Loucy (cell line): ENCODE measurements at regions not wholly inside any gene's neighbourhood (a gene's known extent, or its start where the extent isn't known, plus 50 kb on each side); places are given as distances from the start of the nearest gene placed in this dataset.

ENCODE experiments used
- H2AFZ ChIP-seq: fragments of 200-600 bp; sonication (generic); 2 replicates; pipeline ENCODE4 v1.6.0; 2016; ENCODE audit warnings: antibody characterized with exemption, mild to moderate bottlenecking, low read length, moderate library complexity
- H3F3A ChIP-seq: fragments of 200-600 bp; 2 replicates; pipeline ENCODE4 v1.6.0; 2016; ENCODE audit warnings: antibody characterized with exemption, low read depth, mild to moderate bottlenecking
- H3K27me3 ChIP-seq: fragments of 200-600 bp; sonication (generic); 2 replicates; pipeline ENCODE4 v1.6.1; 2014; ENCODE audit warnings: low read length, mild to moderate bottlenecking; ENCODE audit not compliant: insufficient read depth, poor library complexity, severe bottlenecking
- H3K36me3 ChIP-seq: fragments of 200-600 bp; sonication (generic); 2 replicates; pipeline ENCODE4 v1.6.1; 2016; ENCODE audit warnings: low read length; ENCODE audit not compliant: insufficient read depth
- H3K4me1 ChIP-seq: fragments of 200-600 bp; sonication (generic); 2 replicates; pipeline ENCODE4 v1.5.1; 2014; ENCODE audit warnings: low read length, mild to moderate bottlenecking; ENCODE audit not compliant: insufficient read depth, poor library complexity, severe bottlenecking
- H3K4me2 ChIP-seq: fragments of 200-600 bp; sonication (generic); 2 replicates; pipeline ENCODE4 v1.6.0; 2014; ENCODE audit warnings: antibody characterized with exemption, low read length, low read depth, mild to moderate bottlenecking; ENCODE audit not compliant: poor library complexity, severe bottlenecking
- H3K4me3 ChIP-seq: fragments of 200-600 bp; sonication (generic); 2 replicates; pipeline ENCODE4 v1.5.1; 2014; ENCODE audit warnings: low read length, mild to moderate bottlenecking, mixed read lengths; ENCODE audit not compliant: poor library complexity, severe bottlenecking
- H3K79me2 ChIP-seq: fragments of 200-600 bp; sonication (generic); 2 replicates; pipeline ENCODE4 v1.6.1; 2014; ENCODE audit warnings: low read length; ENCODE audit not compliant: insufficient read depth
- H3K9ac ChIP-seq: fragments of 200-600 bp; sonication (generic); 2 replicates; pipeline ENCODE4 v1.6.0; 2014; ENCODE audit warnings: mild to moderate bottlenecking, low read depth, low read length, moderate library complexity; ENCODE audit not compliant: poor library complexity, severe bottlenecking
- H3K9me2 ChIP-seq: fragments of 200-600 bp; sonication (generic); replicated peaks from 2 replicates; pipeline ENCODE4 v1.6.1; 2016; ENCODE audit warnings: low read depth, low read length, mixed read lengths
- H3K9me3 ChIP-seq: fragments of 200-600 bp; sonication (generic); 2 replicates; pipeline ENCODE4 v1.6.1; 2014; ENCODE audit warnings: mild to moderate bottlenecking, antibody characterized with exemption, low read length, low read depth; ENCODE audit not compliant: insufficient read depth
- H4K20me1 ChIP-seq: fragments of 200-600 bp; sonication (generic); 2 replicates; pipeline ENCODE4 v1.6.0; 2014; ENCODE audit warnings: antibody characterized with exemption, low read length, mild to moderate bottlenecking; ENCODE audit not compliant: insufficient read depth, poor library complexity, severe bottlenecking
- CTCF ChIP-seq: fragments of 200-600 bp; sonication (generic); conservative IDR thresholded peaks from 2 replicates; pipeline ENCODE4 v1.5.1; 2014; ENCODE audit warnings: mild to moderate bottlenecking, antibody characterized with exemption, low read length
- EZH2phosphoT487 ChIP-seq: fragments of 200-600 bp; IDR thresholded peaks from 2 replicates; pipeline ENCODE4 v1.6.1; 2018; ENCODE audit warnings: antibody characterized with exemption, mild to moderate bottlenecking, moderate library complexity, borderline replicate concordance

DNA sequence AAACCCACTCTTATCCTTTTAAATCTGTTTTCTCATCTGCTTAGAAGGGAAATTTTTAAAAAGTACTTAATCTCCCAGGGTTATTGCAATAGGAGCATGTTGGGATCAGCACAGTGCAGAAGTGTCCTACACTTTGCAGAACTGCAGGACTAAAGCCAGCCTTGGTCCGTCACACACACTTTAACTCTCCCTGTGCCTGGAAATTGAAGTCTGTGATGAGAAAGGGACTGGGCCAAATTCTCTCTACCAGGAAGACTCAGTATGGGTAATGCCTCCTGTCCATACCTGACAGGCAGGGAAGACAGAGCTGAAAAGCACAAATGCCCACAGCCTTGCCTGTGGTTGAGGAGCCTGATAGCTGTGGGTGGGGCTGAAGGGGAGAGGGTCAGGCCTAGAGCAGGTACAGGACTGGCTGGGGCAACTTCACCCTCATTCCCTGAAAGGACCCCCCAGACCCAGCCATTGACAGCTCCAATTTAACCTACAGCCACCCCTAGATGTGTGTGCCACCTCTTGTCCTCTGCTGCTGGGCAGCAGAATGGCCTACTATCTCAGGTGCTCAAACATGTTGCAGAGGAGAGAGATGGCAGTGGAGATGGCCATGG lies 377.2 kb upstream of the KLHL29 start:
- Histone ChIP-seq H2AFZ (no peak overlapping the region), H3K9me3 (no peaks in the 10 kb centered on the region), H3K36me3 (no peaks in the 10 kb centered on the region), H3K9ac (no peak overlapping the region), H4K20me1 (no peaks in the 10 kb centered on the region), H3K9me2 (no peaks in the 10 kb centered on the region), H3K27me3 (no peaks in the 10 kb centered on the region), H3K4me1 (no peaks in the 10 kb centered on the region), H3K79me2 (no peaks in the 10 kb centered on the region), H3F3A (no peaks in the 10 kb centered on the region), H3K4me3 (no peak overlapping the region), H3K4me2 (no peak overlapping the region)
- TF ChIP-seq EZH2phosphoT487 (no peak), CTCF (no peak)

DNA sequence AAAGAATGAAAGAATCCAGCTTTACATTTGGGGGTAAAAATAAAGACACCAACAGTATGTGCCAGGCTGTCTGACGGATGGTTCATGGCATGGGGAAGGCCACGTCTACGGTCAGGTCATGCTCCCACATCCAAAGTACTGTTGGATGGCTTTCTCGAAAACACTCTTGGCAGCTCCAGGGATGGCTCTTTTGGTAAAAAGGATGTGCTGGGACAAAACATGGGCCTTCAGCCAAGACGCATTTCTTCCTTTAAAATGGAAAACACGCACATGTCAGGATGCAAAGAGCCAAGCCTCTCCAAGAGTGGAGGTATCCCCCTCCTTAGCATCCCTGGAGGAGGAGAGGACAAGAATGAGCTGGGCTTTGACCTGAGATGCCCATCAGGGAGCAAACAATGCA lies 376.5 kb upstream of the KLHL29 start:
- H3K27me3 ChIP-seq, result no peaks in the 10 kb centered on the region
- no peak for TF ChIP-seq CTCF
- no peak for TF ChIP-seq EZH2phosphoT487
- no peak overlapping the region for H2AFZ ChIP-seq
- no peaks in the 10 kb centered on the region for H3K4me1 ChIP-seq
- H3K4me2 ChIP-seq, result no peak overlapping the region
- H3K9ac ChIP-seq, result no peak overlapping the region
- no peaks in the 10 kb centered on the region for H3K9me3 ChIP-seq
- no peak overlapping the region for H3K4me3 ChIP-seq
- H4K20me1 ChIP-seq, result no peaks in the 10 kb centered on the region
- H3K9me2 ChIP-seq, result no peaks in the 10 kb centered on the region
- no peaks in the 10 kb centered on the region for H3K79me2 ChIP-seq
- no peaks in the 10 kb centered on the region for H3F3A ChIP-seq
- H3K36me3 ChIP-seq, result no peaks in the 10 kb centered on the region

DNA sequence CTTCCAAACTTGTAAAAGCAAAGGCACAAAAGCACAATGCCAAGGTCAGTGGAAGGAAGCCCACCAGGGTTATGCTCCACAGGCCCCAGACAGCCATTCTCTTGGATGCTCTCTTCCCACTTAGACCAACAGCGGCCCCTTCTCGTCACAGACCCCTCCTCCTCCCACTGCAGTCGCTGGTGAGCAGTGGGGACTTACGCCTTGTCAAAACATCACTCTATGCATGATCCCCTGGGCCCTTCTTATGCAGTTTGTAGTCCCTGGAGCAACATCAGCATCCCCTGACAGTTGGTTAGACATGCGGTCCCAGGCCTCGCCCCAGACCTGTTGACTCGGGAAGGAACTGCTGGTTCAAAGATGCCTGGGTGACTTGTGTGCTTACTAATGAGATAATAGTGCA lies 376.0 kb upstream of the KLHL29 start:
- no peaks in the 10 kb centered on the region for H3K36me3 ChIP-seq
- no peaks in the 10 kb centered on the region for H3K4me1 ChIP-seq
- no peak overlapping the region for H2AFZ ChIP-seq
- H3K9me3 ChIP-seq, result no peaks in the 10 kb centered on the region
- H3K9me2 ChIP-seq, result no peaks in the 10 kb centered on the region
- no peak for TF ChIP-seq CTCF
- no peak for TF ChIP-seq EZH2phosphoT487
- no peaks in the 10 kb centered on the region for H3K79me2 ChIP-seq
- no peak overlapping the region for H3K4me3 ChIP-seq
- no peaks in the 10 kb centered on the region for H4K20me1 ChIP-seq
- H3K4me2 ChIP-seq, result no peak overlapping the region
- H3K9ac ChIP-seq, result no peak overlapping the region
- H3F3A ChIP-seq, result no peaks in the 10 kb centered on the region
- no peaks in the 10 kb centered on the region for H3K27me3 ChIP-seq
